Endothelial cell of umbilical vein (primary cell): ENCODE measurements at regions not wholly inside any gene's neighbourhood (a gene's known extent, or its start where the extent isn't known, plus 50 kb on each side); places are given as distances from the start of the nearest gene placed in this dataset.

Source experiments
- BruUV-seq: library from RNA; stranded (reverse); fragments of 400-500 nt; replicated peaks from 2 replicates; lab custom pipeline; 2021; lab: Mats Ljungman, UMichigan
- CTCF ChIA-PET: fragments of 300-600, 350-600 bp; sonication (Branson Sonifier 250); formaldehyde crosslinking; loops from one replicate; lab custom pipeline; 2021; ENCODE audit warnings: antibody characterized with exemption, inconsistent platforms; lab: Charles Lee
- POLR2A ChIA-PET: fragments of 300-600, 350-600 bp; sonication (Branson Sonifier 250); formaldehyde crosslinking; loops from one replicate; lab custom pipeline; 2021; ENCODE audit warnings: antibody characterized with exemption, inconsistent platforms; lab: Charles Lee
- DNase-seq: peaks from one replicate; pipeline ENCODE4 v3.0.0-alpha.2; 2011; ENCODE audit warnings: low read depth, low spot score
- FAIRE-seq: peaks from 2 replicates; lab custom pipeline; 2011; peaks lifted over from hg19 to GRCh38; lab: Jason Lieb, UNC
- H2AFZ ChIP-seq: 2 replicates; pipeline ENCODE4 v1.6.0; 2012; ENCODE audit warnings: low read depth, low read length, control low read depth, inconsistent platforms
- H3K27ac ChIP-seq: 2 replicates; pipeline ENCODE4 v1.5.1; 2011; ENCODE audit warnings: low read depth, mild to moderate bottlenecking, control low read depth, low read length, moderate library complexity; ENCODE audit not compliant: insufficient read depth
- H3K27me3 ChIP-seq, 2 experiments: 2 replicates each; pipeline versions ENCODE4 v1.6.0 to v1.6.1; 2011; ENCODE audit warnings: low read length in 2 of 2, mixed read lengths in 1 of 2; ENCODE audit not compliant: control insufficient read depth in 2 of 2, insufficient read depth in 2 of 2
- H3K36me3 ChIP-seq, 2 experiments: 2 replicates in 1 of 2; 3 replicates in 1 of 2; pipeline ENCODE4 v1.5.1; 2011; ENCODE audit warnings: low read length in 2 of 2, mild to moderate bottlenecking in 1 of 2, moderate library complexity in 1 of 2; ENCODE audit not compliant: control insufficient read depth in 2 of 2, insufficient read depth in 2 of 2; ENCODE audit errors: extremely low read depth in 1 of 2
- H3K4me1 ChIP-seq: 3 replicates; pipeline ENCODE4 v1.5.1; 2011; ENCODE audit warnings: mild to moderate bottlenecking, low read length; ENCODE audit not compliant: control insufficient read depth, insufficient read depth; ENCODE audit errors: extremely low read depth
- H3K4me2 ChIP-seq: 2 replicates; pipeline ENCODE4 v1.6.1; 2011; ENCODE audit warnings: low read length, control low read depth, mixed read lengths; ENCODE audit not compliant: insufficient read depth
- H3K4me3 ChIP-seq, 3 experiments: fragments of 200-600 bp in 1 of 3; sonication (generic), shearing (Covaris generic) in 1 of 3; replicated peaks in 1 of 3; 2 replicates each; pipeline ENCODE4 v1.5.1; 2011 to 2016; ENCODE audit warnings: control low read depth in 3 of 3, low read length in 3 of 3, mild to moderate bottlenecking in 2 of 3, inconsistent platforms in 1 of 3, low read depth in 1 of 3, moderate library complexity in 1 of 3; ENCODE audit not compliant: insufficient read depth in 1 of 3
- H3K79me2 ChIP-seq: 2 replicates; pipeline ENCODE4 v1.6.0; 2012; ENCODE audit warnings: low read length, inconsistent platforms; ENCODE audit not compliant: control insufficient read depth, insufficient read depth
- H3K9ac ChIP-seq: replicated peaks from 2 replicates; pipeline ENCODE3; 2011; ENCODE audit warnings: low read length, control low read depth; ENCODE audit not compliant: insufficient read depth; ENCODE audit errors: extremely low read depth
- H3K9me1 ChIP-seq: replicated peaks from 3 replicates; pipeline ENCODE4 v1.6.0; 2011; ENCODE audit warnings: mild to moderate bottlenecking, low read length; ENCODE audit not compliant: control insufficient read depth, insufficient read depth; ENCODE audit errors: extremely low read depth
- H3K9me3 ChIP-seq: replicated peaks from 2 replicates; pipeline ENCODE4 v1.5.1; 2012; ENCODE audit warnings: low read length, inconsistent platforms; ENCODE audit not compliant: control insufficient read depth, insufficient read depth
- H4K20me1 ChIP-seq: replicated peaks from 2 replicates; pipeline ENCODE3; 2011; ENCODE audit warnings: mild to moderate bottlenecking, low read length; ENCODE audit not compliant: control insufficient read depth, insufficient read depth; ENCODE audit errors: extremely low read depth
- CTCF ChIP-seq, 2 donors: IDR thresholded peaks; 1 replicate in 1 of 2; 2 replicates in 1 of 2; pipeline ENCODE4 v1.5.1; 2011; ENCODE audit warnings: low read length in 2 of 2, mild to moderate bottlenecking in 2 of 2, moderate library complexity in 2 of 2, control low read depth in 1 of 2, inconsistent platforms in 1 of 2, low read depth in 1 of 2; ENCODE audit not compliant: insufficient read depth in 1 of 2; ENCODE audit errors: extremely low read depth in 1 of 2
- EZH2 ChIP-seq: IDR thresholded peaks from 2 replicates; pipeline ENCODE4 v1.6.1; 2012; ENCODE audit warnings: borderline replicate concordance, low read depth, mild to moderate bottlenecking, moderate library complexity, low read length, inconsistent platforms; ENCODE audit not compliant: severe bottlenecking
- FOS ChIP-seq: IDR thresholded peaks from 2 replicates; pipeline ENCODE4 v1.6.1; 2011; ENCODE audit warnings: mild to moderate bottlenecking, low read length, moderate library complexity, borderline replicate concordance; ENCODE audit not compliant: insufficient read depth
- GATA2 ChIP-seq: IDR thresholded peaks from 2 replicates; pipeline ENCODE4 v1.7.0; 2011; ENCODE audit warnings: low read depth, mild to moderate bottlenecking, moderate library complexity, mixed read lengths, low read length; ENCODE audit not compliant: insufficient read length, insufficient read depth
- JUN ChIP-seq: IDR thresholded peaks from 2 replicates; pipeline ENCODE4 v1.6.1; 2011; ENCODE audit warnings: borderline replicate concordance, low read depth; ENCODE audit not compliant: insufficient read length, insufficient read depth
- MYC ChIP-seq: IDR thresholded peaks from one replicate; pipeline ENCODE4 v1.6.1; 2011; ENCODE audit warnings: mild to moderate bottlenecking, low read depth, low read length
- POLR2A ChIP-seq: IDR thresholded peaks from 2 replicates; pipeline ENCODE4 v1.6.1; 2012; ENCODE audit warnings: low read depth, mild to moderate bottlenecking, control low read depth, low read length
- POLR2AphosphoS5 ChIP-seq: IDR thresholded peaks from 2 replicates; pipeline ENCODE4 v1.6.1; 2012; ENCODE audit warnings: low read depth, mild to moderate bottlenecking, control low read depth, low read length, moderate library complexity; ENCODE audit not compliant: insufficient read depth
- dilution Hi-C: fragments of 300-500 bp; cut with MboI; formaldehyde crosslinking; loops from one replicate; pipeline ENCODE4 v1.15.0; 2019; ENCODE audit warnings: low sequenced_read_pairs; ENCODE audit not compliant: extremely low pct_ligation_motif_present
- intact Hi-C: fragments of 100-400 bp; cut with micrococcal nuclease; formaldehyde crosslinking; loops from one replicate; pipeline ENCODE4 v1.10.0; 2022
- TF ChIP-seq, protein P1 (sequence below): IDR thresholded peaks from 2 replicates; pipeline ENCODE4 v1.6.1; 2011; ENCODE audit not compliant: insufficient read depth, insufficient read length

- dilution Hi-C loops = no loop called here
- no peak for FAIRE-seq
- H3K27me3 ChIP-seq = peaks cover 0 to 3% of the 10 kb centered on the region in 2 experiments
Measured at GRCh38 chr3:117528688-117529087, 819.1 kb downstream of the TUSC7 start.

More at GRCh38 chr3:117528688-117529087, 819.1 kb downstream of the TUSC7 start:
- Histone ChIP-seq H2AFZ (no peak overlapping the region), H3K9me1 (no peaks in the 10 kb centered on the region), H3K4me1 (no peaks in the 10 kb centered on the region), H3K4me2 (no peak overlapping the region), H3K9me3 (no peaks in the 10 kb centered on the region), H3K79me2 (no peaks in the 10 kb centered on the region), H3K9ac (no peak overlapping the region), H3K4me3 (no peak overlapping the region), H4K20me1 (no peaks in the 10 kb centered on the region), H3K36me3 (no peaks in the 10 kb centered on the region), H3K27ac (no peak overlapping the region)
- no TSS peak for BruUV-seq
- CTCF ChIA-PET = interaction anchor here (5.8 kb wide), 1 partner anchor 759 kb away, joined by 91 read pairs; no protein-coding TSS in a partner anchor
- no peak for TF ChIP-seq POLR2A
- TF ChIP-seq GATA2 = no peak
- no peak for TF ChIP-seq POLR2AphosphoS5
- TF ChIP-seq JUN = no peak
- TF ChIP-seq, protein P1, sequence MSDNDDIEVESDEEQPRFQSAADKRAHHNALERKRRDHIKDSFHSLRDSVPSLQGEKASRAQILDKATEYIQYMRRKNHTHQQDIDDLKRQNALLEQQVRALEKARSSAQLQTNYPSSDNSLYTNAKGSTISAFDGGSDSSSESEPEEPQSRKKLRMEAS = no peak
- no peak for TF ChIP-seq MYC
- TF ChIP-seq CTCF (IDR thresholded peaks at IDR 0.05; ENCODE audit: extremely low read depth in 1 of 2, insufficient read depth in 1 of 2, low read depth in 1 of 2, low read length in 2 of 2) = no peak
- TF ChIP-seq EZH2 = no peak
- TF ChIP-seq FOS = no peak
- intact Hi-C loops = no loop called here
- DNase-seq = no peak
- POLR2A ChIA-PET = no interaction called here
